ENCODE measurements at regions not wholly inside any gene's neighbourhood (a gene's known extent, or its start where the extent isn't known, plus 50 kb on each side); places are given as distances from the start of the nearest gene placed in this dataset.

DNA sequence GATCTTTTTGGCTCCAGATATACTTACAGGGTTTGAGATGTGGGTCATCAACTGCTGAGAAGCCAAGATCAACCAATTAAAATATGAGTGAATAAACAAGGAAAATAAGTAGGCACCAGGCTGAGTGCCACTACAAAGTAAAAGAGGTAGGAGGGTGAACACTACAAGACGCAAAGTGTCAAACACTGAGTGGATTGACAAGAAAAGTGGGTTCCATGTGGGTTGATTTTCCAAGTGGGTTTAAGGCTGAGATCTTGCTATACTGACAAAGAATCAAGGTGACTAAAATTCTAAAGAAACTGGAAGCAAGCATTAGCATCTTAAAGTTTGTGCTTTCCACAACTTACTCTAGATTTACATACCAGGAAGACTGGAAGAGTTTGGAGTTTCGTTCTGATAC is 160.4 kb upstream of the SPACA1 start:
- TF ChIP-seq, protein P1, sequence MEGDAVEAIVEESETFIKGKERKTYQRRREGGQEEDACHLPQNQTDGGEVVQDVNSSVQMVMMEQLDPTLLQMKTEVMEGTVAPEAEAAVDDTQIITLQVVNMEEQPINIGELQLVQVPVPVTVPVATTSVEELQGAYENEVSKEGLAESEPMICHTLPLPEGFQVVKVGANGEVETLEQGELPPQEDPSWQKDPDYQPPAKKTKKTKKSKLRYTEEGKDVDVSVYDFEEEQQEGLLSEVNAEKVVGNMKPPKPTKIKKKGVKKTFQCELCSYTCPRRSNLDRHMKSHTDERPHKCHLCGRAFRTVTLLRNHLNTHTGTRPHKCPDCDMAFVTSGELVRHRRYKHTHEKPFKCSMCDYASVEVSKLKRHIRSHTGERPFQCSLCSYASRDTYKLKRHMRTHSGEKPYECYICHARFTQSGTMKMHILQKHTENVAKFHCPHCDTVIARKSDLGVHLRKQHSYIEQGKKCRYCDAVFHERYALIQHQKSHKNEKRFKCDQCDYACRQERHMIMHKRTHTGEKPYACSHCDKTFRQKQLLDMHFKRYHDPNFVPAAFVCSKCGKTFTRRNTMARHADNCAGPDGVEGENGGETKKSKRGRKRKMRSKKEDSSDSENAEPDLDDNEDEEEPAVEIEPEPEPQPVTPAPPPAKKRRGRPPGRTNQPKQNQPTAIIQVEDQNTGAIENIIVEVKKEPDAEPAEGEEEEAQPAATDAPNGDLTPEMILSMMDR (IDR thresholded peaks at IDR 0.05; ENCODE audit: borderline replicate concordance, extremely low read depth, low read length, poor library complexity, severe bottlenecking), result no peak
- no peak for TF ChIP-seq EZH2 (IDR thresholded peaks at IDR 0.05; ENCODE audit: borderline replicate concordance, low read depth, low read length, severe bottlenecking)

Measured in DND-41 (cell line).